ENCODE measurements at regions not wholly inside any gene's neighbourhood (a gene's known extent, or its start where the extent isn't known, plus 50 kb on each side); places are given as distances from the start of the nearest gene placed in this dataset.

DNA sequence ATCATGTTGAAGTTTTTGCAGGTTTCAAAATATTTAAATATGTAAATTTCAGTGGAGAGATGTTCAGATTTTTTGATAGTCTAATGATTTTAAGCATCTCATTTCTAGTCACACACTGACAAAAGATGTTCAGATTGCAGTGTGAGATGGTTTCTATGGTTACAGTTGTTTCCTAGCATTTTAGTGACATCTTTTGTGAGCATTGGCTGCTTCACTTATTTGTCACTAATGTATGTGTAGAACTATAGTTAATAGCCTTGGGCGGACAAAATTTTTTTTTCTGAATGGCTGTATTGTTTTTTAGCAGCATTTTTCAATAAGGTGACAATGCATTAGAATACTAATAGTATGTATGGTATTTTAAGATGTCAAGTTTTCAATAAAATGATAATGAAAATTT lies 315.6 kb upstream of the PRKD1 start:
- TF ChIP-seq, protein P1, sequence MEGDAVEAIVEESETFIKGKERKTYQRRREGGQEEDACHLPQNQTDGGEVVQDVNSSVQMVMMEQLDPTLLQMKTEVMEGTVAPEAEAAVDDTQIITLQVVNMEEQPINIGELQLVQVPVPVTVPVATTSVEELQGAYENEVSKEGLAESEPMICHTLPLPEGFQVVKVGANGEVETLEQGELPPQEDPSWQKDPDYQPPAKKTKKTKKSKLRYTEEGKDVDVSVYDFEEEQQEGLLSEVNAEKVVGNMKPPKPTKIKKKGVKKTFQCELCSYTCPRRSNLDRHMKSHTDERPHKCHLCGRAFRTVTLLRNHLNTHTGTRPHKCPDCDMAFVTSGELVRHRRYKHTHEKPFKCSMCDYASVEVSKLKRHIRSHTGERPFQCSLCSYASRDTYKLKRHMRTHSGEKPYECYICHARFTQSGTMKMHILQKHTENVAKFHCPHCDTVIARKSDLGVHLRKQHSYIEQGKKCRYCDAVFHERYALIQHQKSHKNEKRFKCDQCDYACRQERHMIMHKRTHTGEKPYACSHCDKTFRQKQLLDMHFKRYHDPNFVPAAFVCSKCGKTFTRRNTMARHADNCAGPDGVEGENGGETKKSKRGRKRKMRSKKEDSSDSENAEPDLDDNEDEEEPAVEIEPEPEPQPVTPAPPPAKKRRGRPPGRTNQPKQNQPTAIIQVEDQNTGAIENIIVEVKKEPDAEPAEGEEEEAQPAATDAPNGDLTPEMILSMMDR (IDR thresholded peaks at IDR 0.05; ENCODE audit: insufficient read depth, low read depth, low read length) = no peak
- TF ChIP-seq EZH2 (IDR thresholded peaks at IDR 0.05; ENCODE audit: insufficient read depth, low read length) = no peak

Measured in astrocyte (in vitro differentiated cells and primary cell).